ENCODE measurements at regions not wholly inside any gene's neighbourhood (a gene's known extent, or its start where the extent isn't known, plus 50 kb on each side); places are given as distances from the start of the nearest gene placed in this dataset.
"Not testable (repeated sequence)": the region's sequence is repeated elsewhere in the genome, so short reads cannot be mapped to it uniquely, and the experiment has no call there.

DNA sequence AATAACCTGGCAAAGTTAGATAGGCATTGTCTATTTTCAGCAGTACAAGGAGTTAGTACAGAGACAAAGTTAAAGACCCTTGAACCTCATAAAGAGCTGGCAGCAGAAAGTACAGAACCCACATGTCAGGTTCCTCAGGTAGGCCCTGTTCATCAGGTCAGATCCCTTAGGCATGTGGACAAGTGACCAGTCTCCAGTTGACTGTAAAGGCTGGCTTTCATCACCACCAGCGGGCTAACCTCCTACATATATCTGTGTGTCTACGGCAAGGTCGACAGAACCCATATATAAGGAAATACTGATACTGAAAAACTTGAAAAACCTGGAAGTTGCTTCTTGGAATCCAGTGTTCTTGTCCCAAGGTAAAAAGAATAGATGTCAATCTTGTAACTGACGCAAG is 223.1 kb upstream of the SGK1 start:
- TF ChIP-seq GABPA (IDR thresholded peaks at IDR 0.05; ENCODE audit: low read depth) (no peak), SPI1 (IDR thresholded peaks at IDR 0.05; ENCODE audit: borderline replicate concordance, low read depth) (no peak), POLR2AphosphoS5 (IDR thresholded peaks at IDR 0.05; ENCODE audit: low read depth) (no peak)
- TF ChIP-seq, protein P1, sequence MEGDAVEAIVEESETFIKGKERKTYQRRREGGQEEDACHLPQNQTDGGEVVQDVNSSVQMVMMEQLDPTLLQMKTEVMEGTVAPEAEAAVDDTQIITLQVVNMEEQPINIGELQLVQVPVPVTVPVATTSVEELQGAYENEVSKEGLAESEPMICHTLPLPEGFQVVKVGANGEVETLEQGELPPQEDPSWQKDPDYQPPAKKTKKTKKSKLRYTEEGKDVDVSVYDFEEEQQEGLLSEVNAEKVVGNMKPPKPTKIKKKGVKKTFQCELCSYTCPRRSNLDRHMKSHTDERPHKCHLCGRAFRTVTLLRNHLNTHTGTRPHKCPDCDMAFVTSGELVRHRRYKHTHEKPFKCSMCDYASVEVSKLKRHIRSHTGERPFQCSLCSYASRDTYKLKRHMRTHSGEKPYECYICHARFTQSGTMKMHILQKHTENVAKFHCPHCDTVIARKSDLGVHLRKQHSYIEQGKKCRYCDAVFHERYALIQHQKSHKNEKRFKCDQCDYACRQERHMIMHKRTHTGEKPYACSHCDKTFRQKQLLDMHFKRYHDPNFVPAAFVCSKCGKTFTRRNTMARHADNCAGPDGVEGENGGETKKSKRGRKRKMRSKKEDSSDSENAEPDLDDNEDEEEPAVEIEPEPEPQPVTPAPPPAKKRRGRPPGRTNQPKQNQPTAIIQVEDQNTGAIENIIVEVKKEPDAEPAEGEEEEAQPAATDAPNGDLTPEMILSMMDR (IDR thresholded peaks at IDR 0.05; ENCODE audit: insufficient read depth, low read length): no peak
- TF ChIP-seq, protein P2, sequence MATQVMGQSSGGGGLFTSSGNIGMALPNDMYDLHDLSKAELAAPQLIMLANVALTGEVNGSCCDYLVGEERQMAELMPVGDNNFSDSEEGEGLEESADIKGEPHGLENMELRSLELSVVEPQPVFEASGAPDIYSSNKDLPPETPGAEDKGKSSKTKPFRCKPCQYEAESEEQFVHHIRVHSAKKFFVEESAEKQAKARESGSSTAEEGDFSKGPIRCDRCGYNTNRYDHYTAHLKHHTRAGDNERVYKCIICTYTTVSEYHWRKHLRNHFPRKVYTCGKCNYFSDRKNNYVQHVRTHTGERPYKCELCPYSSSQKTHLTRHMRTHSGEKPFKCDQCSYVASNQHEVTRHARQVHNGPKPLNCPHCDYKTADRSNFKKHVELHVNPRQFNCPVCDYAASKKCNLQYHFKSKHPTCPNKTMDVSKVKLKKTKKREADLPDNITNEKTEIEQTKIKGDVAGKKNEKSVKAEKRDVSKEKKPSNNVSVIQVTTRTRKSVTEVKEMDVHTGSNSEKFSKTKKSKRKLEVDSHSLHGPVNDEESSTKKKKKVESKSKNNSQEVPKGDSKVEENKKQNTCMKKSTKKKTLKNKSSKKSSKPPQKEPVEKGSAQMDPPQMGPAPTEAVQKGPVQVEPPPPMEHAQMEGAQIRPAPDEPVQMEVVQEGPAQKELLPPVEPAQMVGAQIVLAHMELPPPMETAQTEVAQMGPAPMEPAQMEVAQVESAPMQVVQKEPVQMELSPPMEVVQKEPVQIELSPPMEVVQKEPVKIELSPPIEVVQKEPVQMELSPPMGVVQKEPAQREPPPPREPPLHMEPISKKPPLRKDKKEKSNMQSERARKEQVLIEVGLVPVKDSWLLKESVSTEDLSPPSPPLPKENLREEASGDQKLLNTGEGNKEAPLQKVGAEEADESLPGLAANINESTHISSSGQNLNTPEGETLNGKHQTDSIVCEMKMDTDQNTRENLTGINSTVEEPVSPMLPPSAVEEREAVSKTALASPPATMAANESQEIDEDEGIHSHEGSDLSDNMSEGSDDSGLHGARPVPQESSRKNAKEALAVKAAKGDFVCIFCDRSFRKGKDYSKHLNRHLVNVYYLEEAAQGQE (IDR thresholded peaks at IDR 0.05; ENCODE audit: insufficient replicate concordance, low read depth): no peak
- H3K27ac ChIP-seq (replicated peaks): no peak overlapping the region
- H3K27me3 ChIP-seq (ENCODE audit: insufficient read depth, poor library complexity, severe bottlenecking): no peaks in the 10 kb centered on the region
- no peak for DNase-seq (ENCODE audit: low read depth in 1 of 2, low spot score in 1 of 2)
- H3K4me3 ChIP-seq (replicated peaks; ENCODE audit: insufficient read depth, low read length): no peak overlapping the region

DNA sequence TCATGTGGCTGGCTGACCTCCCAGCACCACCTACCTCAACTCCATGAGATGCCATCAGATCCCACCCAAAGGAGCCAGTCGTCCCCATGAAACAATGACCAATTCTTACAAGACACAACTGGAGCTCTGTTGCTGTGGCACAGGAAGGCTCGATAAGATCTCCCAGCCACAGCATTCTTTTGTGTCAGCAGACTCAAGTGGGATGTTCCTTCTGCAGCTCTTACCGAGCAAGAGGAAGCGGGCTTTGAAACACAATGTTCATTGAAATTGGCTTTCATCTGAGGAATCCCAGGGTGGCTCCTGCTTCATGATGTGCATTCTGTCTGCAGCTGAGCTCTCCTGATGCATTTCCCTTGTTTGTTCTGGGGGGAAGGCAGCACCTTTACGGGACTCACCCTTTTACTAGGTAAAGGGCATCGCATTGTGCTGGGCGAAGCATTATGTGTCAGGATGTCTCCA is 222.0 kb upstream of the SGK1 start:
- Histone ChIP-seq H3K27me3 (ENCODE audit: insufficient read depth, poor library complexity, severe bottlenecking) (no peaks in the 10 kb centered on the region), H3K27ac (replicated peaks) (no peak overlapping the region), H3K4me3 (replicated peaks; ENCODE audit: insufficient read depth, low read length) (no peak overlapping the region)
- TF ChIP-seq, protein P2 (IDR thresholded peaks at IDR 0.05; ENCODE audit: insufficient replicate concordance, low read depth): no peak
- no peak for TF ChIP-seq POLR2AphosphoS5 (IDR thresholded peaks at IDR 0.05; ENCODE audit: low read depth)
- no peak for TF ChIP-seq GABPA (IDR thresholded peaks at IDR 0.05; ENCODE audit: low read depth)
- DNase-seq (ENCODE audit: low read depth in 1 of 2, low spot score in 1 of 2): peak in 1 of 2 experiments; percentile 9

DNA sequence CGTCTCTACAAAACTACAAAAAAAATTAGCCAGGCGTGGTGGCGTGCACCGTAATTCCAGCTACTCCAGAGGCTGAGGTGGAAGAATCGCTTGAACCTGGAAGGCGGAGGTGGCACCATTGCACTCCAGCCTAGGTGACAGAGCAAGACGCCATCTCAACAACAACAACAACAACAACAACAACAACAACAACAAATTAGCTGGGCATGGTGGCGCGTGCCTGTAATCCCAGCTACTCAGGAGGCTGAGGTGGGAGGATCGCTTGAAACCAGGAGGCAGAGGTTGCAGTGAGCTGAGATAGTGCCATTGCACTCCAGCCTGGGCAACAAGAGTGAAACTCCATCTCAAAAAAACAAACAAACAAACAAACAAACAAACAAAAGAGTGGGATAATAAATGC is 219.9 kb upstream of the SGK1 start:
- H3K27me3 ChIP-seq (ENCODE audit: insufficient read depth, poor library complexity, severe bottlenecking); DNase-seq (ENCODE audit: low read depth in 1 of 2, low spot score in 1 of 2); H3K4me3 ChIP-seq (replicated peaks; ENCODE audit: insufficient read depth, low read length); H3K27ac ChIP-seq (replicated peaks): not testable (repeated sequence)

DNA sequence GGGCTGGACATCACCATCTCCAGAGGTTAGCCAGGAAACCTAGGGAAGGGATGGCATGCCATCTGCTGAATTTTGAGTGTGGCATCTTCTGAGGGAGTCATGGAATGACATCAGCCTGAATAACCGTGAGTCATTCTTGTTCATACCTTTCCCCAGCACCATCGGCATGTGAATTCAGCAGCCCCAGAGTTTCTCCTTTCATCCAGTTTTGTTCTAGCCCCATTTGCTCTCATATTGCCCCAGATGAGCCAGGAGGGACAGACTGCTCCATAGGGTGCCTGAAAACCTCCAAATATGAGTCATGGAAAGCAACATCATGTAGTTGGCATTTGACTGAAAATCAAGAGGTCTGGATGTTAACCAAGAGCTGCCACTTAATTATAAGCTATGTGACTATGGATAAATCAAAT is 219.2 kb upstream of the SGK1 start:
- no peak overlapping the region for H3K27ac ChIP-seq (replicated peaks)
- no peak for TF ChIP-seq POLR2AphosphoS5 (IDR thresholded peaks at IDR 0.05; ENCODE audit: low read depth)
- TF ChIP-seq, protein P2 (IDR thresholded peaks at IDR 0.05; ENCODE audit: insufficient replicate concordance, low read depth): no peak
- TF ChIP-seq SPI1 (IDR thresholded peaks at IDR 0.05; ENCODE audit: borderline replicate concordance, low read depth): no peak
- TF ChIP-seq GABPA (IDR thresholded peaks at IDR 0.05; ENCODE audit: low read depth): no peak
- TF ChIP-seq, protein P1 (IDR thresholded peaks at IDR 0.05; ENCODE audit: insufficient read depth, low read length): no peak

More for the DNA sequence above, 219.2 kb upstream of the SGK1 start:
- Histone ChIP-seq H3K4me3 (replicated peaks; ENCODE audit: insufficient read depth, low read length) (no peak overlapping the region), H3K27me3 (ENCODE audit: insufficient read depth, poor library complexity, severe bottlenecking) (no peaks in the 10 kb centered on the region)
- DNase-seq (ENCODE audit: low read depth in 1 of 2, low spot score in 1 of 2): no peak

Measured in HL-60 (cell line).